NCI-H2227 treated with DMSO at 0.1 percent for 48 hours (cell line): ENCODE measurements at regions not wholly inside any gene's neighbourhood (a gene's known extent, or its start where the extent isn't known, plus 50 kb on each side); places are given as distances from the start of the nearest gene placed in this dataset.
"Not testable (repeated sequence)": the region's sequence is repeated elsewhere in the genome, so short reads cannot be mapped to it uniquely, and the experiment has no call there.

Experiments used
- DNase-seq: peaks from one replicate; lab custom pipeline; 2025; lab: John Stamatoyannopoulos, UW

DNA sequence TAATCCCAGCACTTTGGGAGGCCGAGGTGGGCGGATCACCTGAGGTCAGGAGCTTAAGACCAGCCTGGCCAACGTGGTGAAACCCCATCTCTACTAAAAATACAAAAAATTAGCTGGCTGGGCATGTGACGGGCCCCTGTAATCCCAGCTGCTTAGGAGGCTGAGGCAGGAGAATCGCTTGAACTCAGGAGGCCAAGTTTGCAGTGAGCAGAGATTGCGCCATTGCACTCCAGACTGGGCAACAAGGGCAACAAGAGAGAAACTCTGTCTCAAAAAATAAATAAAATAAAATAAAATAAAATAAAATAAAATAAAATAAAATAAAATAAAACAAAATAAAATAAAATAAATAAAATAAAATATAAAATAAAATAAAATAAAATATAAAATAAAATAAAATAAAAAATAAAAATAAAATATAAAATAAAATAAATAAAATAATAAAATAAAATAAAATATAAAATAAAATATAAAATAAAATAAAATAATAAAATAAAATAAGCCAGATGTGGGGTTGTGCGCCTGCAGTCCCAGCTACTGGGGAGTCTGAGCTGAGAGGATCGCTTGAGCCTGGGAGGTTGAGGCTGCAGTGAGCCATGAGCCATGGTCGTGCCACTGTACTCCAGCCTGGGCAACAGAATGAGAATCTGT is 49.8 kb upstream of the ITGB1 start:
- DNase-seq, result not testable (repeated sequence)
